MM.1S (cell line): ENCODE measurements at regions not wholly inside any gene's neighbourhood (a gene's known extent, or its start where the extent isn't known, plus 50 kb on each side); places are given as distances from the start of the nearest gene placed in this dataset.

Experiments used
- CTCF ChIP-seq: fragments of 300-600 bp; sonication (generic); IDR thresholded peaks from 2 replicates; pipeline ENCODE4 v1.5.1; 2016; ENCODE audit warnings: antibody characterized with exemption, low read length, mixed read lengths
- EZH2phosphoT487 ChIP-seq: fragments of 300-600 bp; sonication (generic); IDR thresholded peaks from 2 replicates; pipeline ENCODE4 v1.6.1; 2018; ENCODE audit warnings: antibody characterized with exemption, low read length

GRCh38 chr4:18394656-18395055 lies 373.1 kb upstream of the LCORL start:
- TF ChIP-seq EZH2phosphoT487 (no peak), CTCF (no peak)
